Neural cell (in vitro differentiated cells): ENCODE measurements at regions not wholly inside any gene's neighbourhood (a gene's known extent, or its start where the extent isn't known, plus 50 kb on each side); places are given as distances from the start of the nearest gene placed in this dataset.
"Not testable (repeated sequence)": the region's sequence is repeated elsewhere in the genome, so short reads cannot be mapped to it uniquely, and the experiment has no call there.

Source experiments
- H2AFZ ChIP-seq: fragments of 200-600, 300-800 bp; sonication (generic), shearing (Covaris generic); 2 replicates; pipeline ENCODE4 v1.6.0; 2014; ENCODE audit warnings: low read depth, mild to moderate bottlenecking, antibody characterized with exemption, low read length, moderate library complexity
- H3F3A ChIP-seq: fragments of 200-600 bp; shearing (Covaris generic); 2 replicates; pipeline ENCODE4 v1.6.1; 2016; ENCODE audit warnings: mild to moderate bottlenecking, moderate library complexity, mixed read lengths, antibody characterized with exemption, low read length; ENCODE audit not compliant: insufficient read depth, poor library complexity, severe bottlenecking
- H3K27ac ChIP-seq: fragments of 200-600, 300-800 bp; sonication (generic), shearing (Covaris generic); 2 replicates; pipeline ENCODE4 v1.5.1; 2014; ENCODE audit warnings: mild to moderate bottlenecking, low read length, moderate library complexity
- H3K27me3 ChIP-seq: fragments of 300-800, 200-600 bp; sonication (generic), shearing (Covaris generic); 2 replicates; pipeline ENCODE4 v1.6.0; 2014; ENCODE audit warnings: mild to moderate bottlenecking, low read depth, low read length, moderate library complexity; ENCODE audit not compliant: insufficient read depth
- H3K36me3 ChIP-seq: fragments of 300-800, 200-600 bp; sonication (generic), shearing (Covaris generic); 2 replicates; pipeline ENCODE4 v1.5.1; 2014; ENCODE audit warnings: mild to moderate bottlenecking, antibody characterized with exemption, low read length, moderate library complexity; ENCODE audit not compliant: insufficient read depth
- H3K4me2 ChIP-seq: fragments of 300-800, 200-600 bp; sonication (generic), shearing (Covaris generic); 2 replicates; pipeline ENCODE4 v1.6.0; 2014; ENCODE audit warnings: mild to moderate bottlenecking, low read length
- H3K4me3 ChIP-seq: fragments of 300-800, 200-600 bp; sonication (generic), shearing (Covaris generic); 2 replicates; pipeline ENCODE4 v1.5.1; 2014; ENCODE audit warnings: mild to moderate bottlenecking, low read length, moderate library complexity
- H3K79me2 ChIP-seq: fragments of 200-600 bp; shearing (Covaris generic); replicated peaks from 2 replicates; pipeline ENCODE4 v1.6.0; 2014; ENCODE audit warnings: mild to moderate bottlenecking, low read length, moderate library complexity; ENCODE audit not compliant: insufficient read depth
- H3K9ac ChIP-seq: fragments of 300-800, 200-600 bp; sonication (generic), shearing (Covaris generic); 2 replicates; pipeline ENCODE4 v1.6.1; 2016; ENCODE audit warnings: mild to moderate bottlenecking, low read length, mixed read lengths
- H3K9me2 ChIP-seq: fragments of 200-600 bp; shearing (Covaris generic); 2 replicates; pipeline ENCODE4 v1.6.1; 2016; ENCODE audit warnings: mild to moderate bottlenecking, low read length, mixed read lengths; ENCODE audit not compliant: insufficient read depth
- H3K9me3 ChIP-seq: fragments of 200-600, 300-800 bp; sonication (generic), shearing (Covaris generic); 2 replicates; pipeline ENCODE4 v1.6.1; 2016; ENCODE audit warnings: mild to moderate bottlenecking, mixed run types, low read length, moderate library complexity, mixed read lengths
- H4K20me1 ChIP-seq: fragments of 200-600 bp; shearing (Covaris generic); 2 replicates; pipeline ENCODE4 v1.6.1; 2016; ENCODE audit warnings: mild to moderate bottlenecking, mixed run types; ENCODE audit not compliant: insufficient read depth
- CTCF ChIP-seq: fragments of 450-650 bp; IDR thresholded peaks from 2 replicates; pipeline ENCODE4 v1.5.1; 2014; ENCODE audit warnings: antibody characterized with exemption, mild to moderate bottlenecking, moderate library complexity; ENCODE audit not compliant: poor library complexity, severe bottlenecking
- EP300 ChIP-seq: fragments of 450-650 bp; conservative IDR thresholded peaks from 2 replicates; pipeline ENCODE4 v1.6.1; 2014; ENCODE audit warnings: antibody characterized with exemption, mild to moderate bottlenecking, moderate library complexity; ENCODE audit not compliant: poor library complexity, severe bottlenecking
- EZH2 ChIP-seq: fragments of 200-600, 300-800 bp; shearing (Covaris generic), sonication (generic); IDR thresholded peaks from 2 replicates; pipeline ENCODE4 v1.6.1; 2014; ENCODE audit warnings: antibody characterized with exemption, low read length, borderline replicate concordance, mild to moderate bottlenecking; ENCODE audit not compliant: insufficient read depth, poor library complexity, severe bottlenecking
- MXI1 ChIP-seq: fragments of 450-650 bp; conservative IDR thresholded peaks from 2 replicates; pipeline ENCODE4 v1.6.1; 2014; ENCODE audit warnings: antibody characterized with exemption, mild to moderate bottlenecking; ENCODE audit not compliant: poor library complexity, severe bottlenecking
- POLR2AphosphoS5 ChIP-seq: IDR thresholded peaks from 2 replicates; pipeline ENCODE4 v1.6.1; 2012
- RAD21 ChIP-seq: fragments of 450-650 bp; conservative IDR thresholded peaks from 2 replicates; pipeline ENCODE4 v1.6.1; 2014; ENCODE audit warnings: antibody characterized with exemption, mild to moderate bottlenecking, moderate library complexity
- REST ChIP-seq: IDR thresholded peaks from 2 replicates; pipeline ENCODE4 v1.6.1; 2012; ENCODE audit warnings: borderline replicate concordance
- SMC3 ChIP-seq: fragments of 450-650 bp; conservative IDR thresholded peaks from 2 replicates; pipeline ENCODE4 v1.6.1; 2014; ENCODE audit warnings: antibody characterized with exemption, mild to moderate bottlenecking, moderate library complexity; ENCODE audit not compliant: poor library complexity
- TAF1 ChIP-seq: IDR thresholded peaks from 2 replicates; pipeline ENCODE4 v1.6.1; 2012; ENCODE audit warnings: low read depth

GRCh38 chr3:106359692-106360091 lies 490.9 kb upstream of the CBLB start:
- no peak overlapping the region for H3K4me3 ChIP-seq
- H4K20me1 ChIP-seq = no peaks in the 10 kb centered on the region
- no peak overlapping the region for H3K27ac ChIP-seq
- H2AFZ ChIP-seq = no peak overlapping the region
- no peak for TF ChIP-seq TAF1
- H3K9me3 ChIP-seq = no peaks in the 10 kb centered on the region
- H3K79me2 ChIP-seq = no peaks in the 10 kb centered on the region
- H3K36me3 ChIP-seq = no peaks in the 10 kb centered on the region
- no peak overlapping the region for H3K4me2 ChIP-seq
- H3F3A ChIP-seq = no peaks in the 10 kb centered on the region
- H3K9me2 ChIP-seq = no peaks in the 10 kb centered on the region
- no peaks in the 10 kb centered on the region for H3K27me3 ChIP-seq
- no peak overlapping the region for H3K9ac ChIP-seq

GRCh38 chr3:106360901-106361300 lies 492.1 kb upstream of the CBLB start:
- H4K20me1 ChIP-seq, H3K9me3 ChIP-seq, H3K4me2 ChIP-seq, H3K27me3 ChIP-seq, H3F3A ChIP-seq, H3K36me3 ChIP-seq, H3K79me2 ChIP-seq, H3K27ac ChIP-seq, H2AFZ ChIP-seq, H3K9me2 ChIP-seq, H3K4me3 ChIP-seq, H3K9ac ChIP-seq: not testable (repeated sequence)

GRCh38 chr3:106364477-106364876 lies 495.7 kb upstream of the CBLB start:
- Histone ChIP-seq H3K9me2 (no peaks in the 10 kb centered on the region), H3K27ac (no peak overlapping the region), H3K4me3 (no peak overlapping the region), H3K79me2 (no peaks in the 10 kb centered on the region), H3K27me3 (no peaks in the 10 kb centered on the region), H2AFZ (no peak overlapping the region), H3K36me3 (no peaks in the 10 kb centered on the region), H3F3A (no peaks in the 10 kb centered on the region), H3K9ac (no peak overlapping the region), H4K20me1 (no peaks in the 10 kb centered on the region), H3K4me2 (no peak overlapping the region), H3K9me3 (no peaks in the 10 kb centered on the region)
- TF ChIP-seq MXI1 = no peak
- no peak for TF ChIP-seq RAD21
- TF ChIP-seq CTCF = no peak
- no peak for TF ChIP-seq EP300
- no peak for TF ChIP-seq POLR2AphosphoS5
- TF ChIP-seq SMC3 = no peak
- no peak for TF ChIP-seq REST
- no peak for TF ChIP-seq TAF1
- TF ChIP-seq EZH2 = no peak
